Thyroid gland (tissue), 4 donors: ENCODE measurements at regions not wholly inside any gene's neighbourhood (a gene's known extent, or its start where the extent isn't known, plus 50 kb on each side); places are given as distances from the start of the nearest gene placed in this dataset.

ENCODE experiments used
- POLR2A ChIP-seq, 2 donors: fragments of 450-650 bp; IDR thresholded peaks; one replicate each; pipeline ENCODE4 v1.6.1; 2017; ENCODE audit warnings: antibody characterized with exemption in 2 of 2, mild to moderate bottlenecking in 2 of 2, moderate library complexity in 1 of 2
- TF ChIP-seq, protein P1 (sequence below), 6 experiments: fragments of 200-600 bp in 3 of 6; fragments of 450-650 bp in 3 of 6; sonication (generic) in 3 of 6; IDR thresholded peaks; one replicate each; pipeline ENCODE4 v1.5.1; 2016 to 2019; ENCODE audit warnings: antibody characterized with exemption in 6 of 6, mild to moderate bottlenecking in 2 of 6, inconsistent platforms in 1 of 6, moderate library complexity in 1 of 6

GRCh38 chr1:106876384-106876783 is 180.1 kb upstream of the PRMT6 start:
- TF ChIP-seq, protein P1, sequence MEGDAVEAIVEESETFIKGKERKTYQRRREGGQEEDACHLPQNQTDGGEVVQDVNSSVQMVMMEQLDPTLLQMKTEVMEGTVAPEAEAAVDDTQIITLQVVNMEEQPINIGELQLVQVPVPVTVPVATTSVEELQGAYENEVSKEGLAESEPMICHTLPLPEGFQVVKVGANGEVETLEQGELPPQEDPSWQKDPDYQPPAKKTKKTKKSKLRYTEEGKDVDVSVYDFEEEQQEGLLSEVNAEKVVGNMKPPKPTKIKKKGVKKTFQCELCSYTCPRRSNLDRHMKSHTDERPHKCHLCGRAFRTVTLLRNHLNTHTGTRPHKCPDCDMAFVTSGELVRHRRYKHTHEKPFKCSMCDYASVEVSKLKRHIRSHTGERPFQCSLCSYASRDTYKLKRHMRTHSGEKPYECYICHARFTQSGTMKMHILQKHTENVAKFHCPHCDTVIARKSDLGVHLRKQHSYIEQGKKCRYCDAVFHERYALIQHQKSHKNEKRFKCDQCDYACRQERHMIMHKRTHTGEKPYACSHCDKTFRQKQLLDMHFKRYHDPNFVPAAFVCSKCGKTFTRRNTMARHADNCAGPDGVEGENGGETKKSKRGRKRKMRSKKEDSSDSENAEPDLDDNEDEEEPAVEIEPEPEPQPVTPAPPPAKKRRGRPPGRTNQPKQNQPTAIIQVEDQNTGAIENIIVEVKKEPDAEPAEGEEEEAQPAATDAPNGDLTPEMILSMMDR (IDR thresholded peaks at IDR 0.05), result no peak
- TF ChIP-seq POLR2A (IDR thresholded peaks at IDR 0.05), result no peak
